ENCODE measurements at regions not wholly inside any gene's neighbourhood (a gene's known extent, or its start where the extent isn't known, plus 50 kb on each side); places are given as distances from the start of the nearest gene placed in this dataset.
A peak's percentile ranks its signal among the peaks of the same experiment; 100 is the strongest.

DNA sequence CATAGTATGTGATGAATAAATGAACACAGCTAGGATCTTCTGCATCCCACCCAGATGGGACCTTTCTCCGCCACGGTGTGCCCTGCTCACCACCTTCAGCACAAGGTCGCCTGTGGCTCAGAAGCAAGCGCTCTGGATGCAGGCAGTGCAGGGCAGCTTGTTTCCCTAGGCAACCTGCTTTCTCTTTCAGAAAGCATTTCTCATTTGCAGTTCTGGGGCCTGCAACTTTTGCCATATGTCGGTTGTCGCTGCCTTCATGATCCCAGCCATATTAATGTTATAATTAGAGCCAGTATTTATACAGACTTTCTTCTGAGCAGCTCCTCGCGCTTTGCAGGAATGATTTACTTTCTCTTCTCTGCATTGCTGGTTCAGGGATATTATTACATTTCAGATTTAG lies 692.8 kb downstream of the RNF144A start:
- CTCF ChIA-PET = no interaction called here
- no peak for DNase-seq (ENCODE audit: low read depth, low spot score)
- TF ChIP-seq, protein P1, sequence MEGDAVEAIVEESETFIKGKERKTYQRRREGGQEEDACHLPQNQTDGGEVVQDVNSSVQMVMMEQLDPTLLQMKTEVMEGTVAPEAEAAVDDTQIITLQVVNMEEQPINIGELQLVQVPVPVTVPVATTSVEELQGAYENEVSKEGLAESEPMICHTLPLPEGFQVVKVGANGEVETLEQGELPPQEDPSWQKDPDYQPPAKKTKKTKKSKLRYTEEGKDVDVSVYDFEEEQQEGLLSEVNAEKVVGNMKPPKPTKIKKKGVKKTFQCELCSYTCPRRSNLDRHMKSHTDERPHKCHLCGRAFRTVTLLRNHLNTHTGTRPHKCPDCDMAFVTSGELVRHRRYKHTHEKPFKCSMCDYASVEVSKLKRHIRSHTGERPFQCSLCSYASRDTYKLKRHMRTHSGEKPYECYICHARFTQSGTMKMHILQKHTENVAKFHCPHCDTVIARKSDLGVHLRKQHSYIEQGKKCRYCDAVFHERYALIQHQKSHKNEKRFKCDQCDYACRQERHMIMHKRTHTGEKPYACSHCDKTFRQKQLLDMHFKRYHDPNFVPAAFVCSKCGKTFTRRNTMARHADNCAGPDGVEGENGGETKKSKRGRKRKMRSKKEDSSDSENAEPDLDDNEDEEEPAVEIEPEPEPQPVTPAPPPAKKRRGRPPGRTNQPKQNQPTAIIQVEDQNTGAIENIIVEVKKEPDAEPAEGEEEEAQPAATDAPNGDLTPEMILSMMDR (IDR thresholded peaks at IDR 0.05; ENCODE audit: insufficient read depth, low read length, missing control alignments) = no peak
- POLR2A ChIA-PET = no interaction called here
- H3K4me3 ChIP-seq (ENCODE audit: low read depth, low read length) = no peak overlapping the region

DNA sequence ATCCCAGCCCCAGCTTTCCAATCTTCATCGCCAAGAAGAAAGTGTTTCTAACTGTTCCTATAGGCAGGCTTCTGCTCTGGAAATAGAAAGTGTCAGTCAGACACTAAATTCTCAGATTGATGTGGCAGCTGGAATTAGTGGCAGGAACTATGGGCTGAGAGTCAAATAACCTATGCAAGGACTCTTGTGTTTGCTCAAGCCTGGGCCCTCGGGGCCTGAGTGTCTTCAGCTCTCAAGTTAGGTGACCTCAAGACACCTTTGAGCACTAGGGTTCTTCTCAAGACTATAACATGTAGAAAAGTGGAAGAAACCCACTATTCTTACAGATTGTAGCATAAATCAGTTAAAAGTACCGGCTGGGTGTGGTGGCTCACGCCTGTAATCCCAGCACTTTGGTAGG lies 694.5 kb downstream of the RNF144A start:
- ChIA-PET POLR2A (no interaction called here), CTCF (no interaction called here)
- H3K4me3 ChIP-seq (ENCODE audit: low read depth, low read length) = no peak overlapping the region
- TF ChIP-seq, protein P1 (IDR thresholded peaks at IDR 0.05; ENCODE audit: insufficient read depth, low read length, missing control alignments) = no peak
- DNase-seq (ENCODE audit: low read depth, low spot score) = no peak

DNA sequence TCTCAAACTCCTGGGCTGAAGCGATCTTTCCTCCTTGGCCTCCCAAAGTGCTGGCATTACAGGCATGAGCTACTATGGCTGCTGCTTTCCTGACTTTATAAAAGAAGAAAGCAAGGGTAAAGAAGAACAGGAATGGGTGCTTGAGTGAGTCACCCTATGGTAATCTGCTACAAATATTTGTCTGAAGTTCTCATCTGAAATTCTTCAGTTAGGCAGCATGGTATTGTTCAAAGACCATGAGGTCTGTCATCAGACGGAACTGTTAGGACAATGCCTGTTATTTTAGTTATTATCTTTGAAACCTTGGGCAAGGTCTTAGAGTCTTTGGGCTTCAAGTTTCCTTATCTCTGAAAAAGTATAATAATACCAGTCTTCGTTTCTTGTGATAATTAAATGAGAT lies 695.8 kb downstream of the RNF144A start:
- DNase-seq (ENCODE audit: low read depth, low spot score) = peak; percentile 66
- CTCF ChIA-PET = no interaction called here
- TF ChIP-seq, protein P1 (IDR thresholded peaks at IDR 0.05; ENCODE audit: insufficient read depth, low read length, missing control alignments) = no peak
- POLR2A ChIA-PET = interaction anchor here (0.7 kb wide), 1 partner anchor 1069 kb away, joined by 3 read pairs; the partner anchor contains the start of gene ID2
- no peak overlapping the region for H3K4me3 ChIP-seq (ENCODE audit: low read depth, low read length)

DNA sequence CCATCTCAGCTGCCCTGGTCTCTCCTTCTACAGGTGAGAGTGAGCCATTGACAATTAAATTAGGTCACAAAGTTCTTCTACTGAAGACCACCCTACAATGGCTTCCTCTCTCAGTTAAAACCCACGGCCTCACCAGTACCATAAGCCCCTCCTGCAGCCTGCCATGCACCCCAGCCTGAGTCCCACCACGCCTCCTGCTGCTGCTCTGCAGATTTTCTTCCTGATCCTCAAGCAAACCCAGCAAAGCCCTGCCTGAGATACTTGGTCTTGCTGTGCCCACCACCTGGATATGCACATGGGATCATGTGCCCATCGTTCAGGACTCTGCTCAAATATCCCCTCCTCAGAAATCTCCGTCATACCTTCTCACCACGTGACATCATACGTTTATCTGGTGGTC lies 696.6 kb downstream of the RNF144A start:
- ChIA-PET CTCF (no interaction called here), POLR2A (no interaction called here)
- H3K4me3 ChIP-seq (ENCODE audit: low read depth, low read length) = no peak overlapping the region
- TF ChIP-seq, protein P1 (IDR thresholded peaks at IDR 0.05; ENCODE audit: insufficient read depth, low read length, missing control alignments) = no peak
- DNase-seq (ENCODE audit: low read depth, low spot score) = no peak

DNA sequence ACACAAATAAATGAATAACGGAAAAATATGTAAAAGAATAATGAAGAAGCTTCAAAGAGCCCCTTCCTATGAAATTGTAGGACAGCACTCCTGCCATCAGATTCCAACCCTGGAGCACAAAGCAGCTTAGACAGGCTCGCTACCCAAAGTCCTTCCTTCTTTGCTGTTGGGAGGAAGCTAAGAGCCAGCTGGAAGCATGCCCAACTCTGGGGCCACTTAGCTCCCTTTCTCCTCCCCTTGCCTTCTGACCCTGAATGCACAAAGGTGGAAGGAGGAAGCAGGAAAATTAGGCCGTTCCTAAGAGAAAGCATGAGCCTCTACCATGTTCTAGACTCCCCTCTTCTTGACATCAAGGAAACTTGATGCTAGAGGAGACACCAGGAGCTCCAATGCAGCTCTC lies 700.8 kb downstream of the RNF144A start:
- POLR2A ChIA-PET = interaction anchor here (1.2 kb wide), 1 partner anchor 1063 kb away, joined by 3 read pairs; no protein-coding TSS in a partner anchor
- CTCF ChIA-PET = no interaction called here
- TF ChIP-seq, protein P1 (IDR thresholded peaks at IDR 0.05; ENCODE audit: insufficient read depth, low read length, missing control alignments) = no peak
- DNase-seq (ENCODE audit: low read depth, low spot score) = no peak
- H3K4me3 ChIP-seq (ENCODE audit: low read depth, low read length) = no peak overlapping the region

DNA sequence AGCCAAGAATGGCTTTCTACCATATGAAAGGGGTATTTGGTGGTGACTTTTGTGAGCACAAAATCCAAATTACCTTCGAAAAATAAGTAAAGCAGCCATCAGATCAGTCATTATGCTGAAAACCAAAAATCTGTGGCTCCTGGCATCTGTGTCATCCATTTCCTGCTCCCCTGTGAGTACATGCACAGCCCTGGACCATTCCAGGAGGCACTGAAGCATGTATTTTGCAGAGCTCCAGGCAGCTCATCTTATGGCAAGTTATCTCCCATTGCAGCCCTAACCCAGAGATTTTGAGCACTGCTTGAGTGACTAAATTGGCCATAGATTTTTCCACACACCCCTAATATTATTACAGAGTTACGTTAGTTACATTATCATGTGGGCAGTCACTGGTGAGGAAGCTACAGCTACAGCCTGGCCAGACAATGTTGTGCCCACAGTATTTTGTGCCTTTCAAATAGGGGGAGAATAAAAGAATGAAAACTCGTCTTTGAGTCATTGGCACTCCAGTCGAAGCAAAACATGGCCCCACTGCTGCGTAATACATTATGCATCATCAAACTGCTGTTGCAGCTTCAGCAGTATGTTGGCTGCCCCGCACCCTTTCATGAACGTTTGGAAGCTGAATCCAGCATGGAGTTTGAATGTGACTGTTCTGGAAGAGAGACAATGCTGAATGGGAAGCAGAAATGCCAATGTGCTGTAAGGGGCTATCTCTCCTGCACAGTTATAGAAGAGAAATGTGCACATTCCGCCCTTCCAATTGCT lies 702.2 kb downstream of the RNF144A start:
- ChIA-PET CTCF (no interaction called here), POLR2A (interaction anchor here (1.2 kb wide), 1 partner anchor 1062 kb away, joined by 3 read pairs; no protein-coding TSS in a partner anchor)
- DNase-seq (ENCODE audit: low read depth, low spot score) = no peak
- TF ChIP-seq, protein P1 (IDR thresholded peaks at IDR 0.05; ENCODE audit: insufficient read depth, low read length, missing control alignments) = no peak
- H3K4me3 ChIP-seq (ENCODE audit: low read depth, low read length) = no peak overlapping the region
